ENCODE measurements at regions not wholly inside any gene's neighbourhood (a gene's known extent, or its start where the extent isn't known, plus 50 kb on each side); places are given as distances from the start of the nearest gene placed in this dataset.

GRCh38 chr3:25272090-25272489 lies 156.0 kb upstream of the RARB start:
- H3K4me3 ChIP-seq (ENCODE audit: low read depth, low read length), result no peak overlapping the region
- no peak for TF ChIP-seq CTCF (IDR thresholded peaks at IDR 0.05; ENCODE audit: low read depth, low read length)
- DNase-seq (ENCODE audit: low read depth, low spot score), result no peak

DNA sequence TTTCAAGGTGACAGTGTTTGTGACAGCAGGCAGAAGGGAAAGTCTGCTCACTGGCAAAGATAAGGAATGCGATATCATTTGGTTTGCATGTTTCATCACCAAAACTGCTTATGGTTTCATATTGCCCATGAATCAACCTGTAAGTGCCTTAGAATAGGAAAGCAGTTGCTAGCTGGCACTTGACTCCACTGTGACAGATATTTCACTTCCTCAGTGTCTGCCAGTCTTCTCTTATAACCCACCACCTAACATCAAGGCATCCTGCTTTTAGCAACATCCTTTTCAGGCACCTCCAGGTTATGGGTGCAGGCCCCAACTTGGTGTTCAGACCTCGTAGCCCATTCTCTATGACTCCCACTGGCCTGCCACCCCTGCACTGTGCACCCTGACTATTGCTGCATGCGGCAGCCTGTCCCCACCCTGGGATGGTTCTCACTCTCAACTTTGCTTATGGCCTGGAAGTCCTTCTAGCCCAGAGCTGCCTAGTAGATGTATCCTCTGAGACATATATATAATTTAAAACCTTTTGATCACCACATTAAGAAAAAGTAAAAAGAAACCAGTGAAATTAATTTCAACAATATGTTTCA lies 154.4 kb upstream of the RARB start:
- no peak for TF ChIP-seq CTCF (IDR thresholded peaks at IDR 0.05; ENCODE audit: low read depth, low read length)
- no peak overlapping the region for H3K4me3 ChIP-seq (ENCODE audit: low read depth, low read length)
- in situ Hi-C loops (cut with HindIII; ENCODE audit: low sequenced_read_pairs), result no loop called here
- no peak for DNase-seq (ENCODE audit: low read depth, low spot score)

More at GRCh38 chr3:25272090-25272489, 156.0 kb upstream of the RARB start:
- in situ Hi-C loops (cut with HindIII; ENCODE audit: low sequenced_read_pairs), result no loop called here

- H3K4me3 ChIP-seq (ENCODE audit: low read depth, low read length), result no peak overlapping the region
- DNase-seq (ENCODE audit: low read depth, low spot score), result no peak
- TF ChIP-seq CTCF (IDR thresholded peaks at IDR 0.05; ENCODE audit: low read depth, low read length), result no peak
- in situ Hi-C loops (cut with HindIII; ENCODE audit: low sequenced_read_pairs), result no loop called here
Measured at GRCh38 chr3:25277503-25277902, 150.6 kb upstream of the RARB start.

- in situ Hi-C loops (cut with HindIII; ENCODE audit: low sequenced_read_pairs), result no loop called here
- no peak for TF ChIP-seq CTCF (IDR thresholded peaks at IDR 0.05; ENCODE audit: low read depth, low read length)
- DNase-seq (ENCODE audit: low read depth, low spot score), result no peak
- no peak overlapping the region for H3K4me3 ChIP-seq (ENCODE audit: low read depth, low read length)
Measured at GRCh38 chr3:25281041-25281731, 146.9 kb upstream of the RARB start.

GRCh38 chr3:25281732-25282126 lies 146.3 kb upstream of the RARB start:
- TF ChIP-seq CTCF (IDR thresholded peaks at IDR 0.05; ENCODE audit: low read depth, low read length), result no peak
- DNase-seq (ENCODE audit: low read depth, low spot score), result no peak
- in situ Hi-C loops (cut with HindIII; ENCODE audit: low sequenced_read_pairs), result no loop called here
- H3K4me3 ChIP-seq (ENCODE audit: low read depth, low read length), result no peak overlapping the region

DNA sequence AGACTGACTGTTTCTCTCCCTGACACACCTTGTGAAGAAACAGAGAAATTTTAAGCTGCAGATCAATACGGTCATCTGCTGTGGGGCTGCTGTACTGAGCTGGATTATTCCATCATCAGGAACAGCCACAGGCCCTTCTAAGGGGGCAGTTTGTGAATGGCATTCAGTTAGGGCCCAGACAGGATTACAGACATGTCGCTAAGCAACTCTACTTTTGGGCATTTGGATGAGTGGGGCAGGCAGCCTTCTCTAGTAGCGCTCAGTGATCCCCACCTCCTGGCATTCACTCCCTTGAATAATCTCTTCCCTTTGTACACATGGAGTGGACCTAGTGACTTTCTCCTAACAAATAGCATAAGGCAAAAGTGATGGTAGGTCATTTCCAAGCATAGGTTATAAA lies 144.4 kb upstream of the RARB start:
- no peak overlapping the region for H3K4me3 ChIP-seq (ENCODE audit: low read depth, low read length)
- in situ Hi-C loops (cut with HindIII; ENCODE audit: low sequenced_read_pairs), result no loop called here
- DNase-seq (ENCODE audit: low read depth, low spot score), result no peak
- no peak for TF ChIP-seq CTCF (IDR thresholded peaks at IDR 0.05; ENCODE audit: low read depth, low read length)

Measured in astrocyte of the spinal cord (primary cell).